Progenitor cell of endocrine pancreas (in vitro differentiated cells): ENCODE measurements at regions not wholly inside any gene's neighbourhood (a gene's known extent, or its start where the extent isn't known, plus 50 kb on each side); places are given as distances from the start of the nearest gene placed in this dataset.

Experiments
- DNase-seq: peaks from one replicate; pipeline ENCODE4 v3.0.0; 2021; ENCODE audit warnings: low spot score; ENCODE audit not compliant: unreplicated experiment
- H3K27ac Mint-ChIP-seq: 2 replicates; pipeline ENCODE4 v1.8.0; 2021; ENCODE audit warnings: mild to moderate bottlenecking, moderate library complexity, mixed read lengths
- H3K27me3 Mint-ChIP-seq: 2 replicates; pipeline ENCODE4 v1.8.0; 2021; ENCODE audit warnings: mixed read lengths
- H3K36me3 Mint-ChIP-seq: 2 replicates; pipeline ENCODE4 v1.8.0; 2022; ENCODE audit warnings: mixed read lengths; ENCODE audit not compliant: insufficient read depth
- H3K4me1 Mint-ChIP-seq: 2 replicates; pipeline ENCODE4 v1.8.0; 2021; ENCODE audit warnings: low read depth, mixed read lengths
- H3K4me3 Mint-ChIP-seq: 2 replicates; pipeline ENCODE4 v1.8.0; 2021; ENCODE audit warnings: low read depth, mild to moderate bottlenecking, moderate library complexity, mixed read lengths
- H3K9me3 Mint-ChIP-seq: 2 replicates; pipeline ENCODE4 v1.8.0; 2021; ENCODE audit warnings: low read depth, mixed read lengths
- CTCF ChIP-seq: fragments of 200-600 bp; sonication (generic); IDR thresholded peaks from one replicate; pipeline ENCODE4 v1.5.0; 2021; ENCODE audit warnings: antibody characterized with exemption, mild to moderate bottlenecking; ENCODE audit not compliant: unreplicated experiment

DNA sequence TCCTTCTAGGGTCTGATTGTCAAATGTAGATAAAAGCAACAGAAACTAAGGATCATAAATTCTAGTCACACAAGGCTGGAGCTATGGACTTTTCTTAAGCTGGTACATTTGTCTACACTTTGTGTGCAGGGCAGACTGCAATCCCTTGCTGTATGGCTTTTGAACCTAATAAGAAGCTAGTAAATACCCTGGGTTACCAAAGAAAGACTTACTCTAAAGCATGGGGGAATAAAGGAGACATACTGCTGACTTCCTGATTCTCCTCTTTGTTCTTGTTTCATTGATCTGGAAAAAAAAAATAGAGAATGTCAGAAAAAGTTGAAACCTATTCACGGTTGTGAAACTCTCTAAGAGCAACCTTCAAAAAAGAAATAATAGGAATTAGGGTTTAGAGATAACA lies 216.6 kb upstream of the TLL1 start:
- H3K36me3 Mint-ChIP-seq, result no peaks in the 10 kb centered on the region
- no peaks in the 10 kb centered on the region for H3K9me3 Mint-ChIP-seq
- no peak for TF ChIP-seq CTCF
- no peak overlapping the region for H3K4me3 Mint-ChIP-seq
- no peak overlapping the region for H3K27ac Mint-ChIP-seq
- H3K27me3 Mint-ChIP-seq, result no peaks in the 10 kb centered on the region
- no peak for DNase-seq
- peaks cover 17% of the 10 kb centered on the region for H3K4me1 Mint-ChIP-seq

- Mint-ChIP-seq H3K9me3 (no peaks in the 10 kb centered on the region), H3K4me1 (peaks cover 17% of the 10 kb centered on the region), H3K27ac (no peak overlapping the region), H3K27me3 (no peaks in the 10 kb centered on the region), H3K36me3 (no peaks in the 10 kb centered on the region), H3K4me3 (no peak overlapping the region)
- no peak for DNase-seq
- TF ChIP-seq CTCF, result no peak
These were observed 216.1 kb upstream of the TLL1 start for GRCh38 chr4:165656829-165657490.

GRCh38 chr4:165662341-165662740 lies 210.7 kb upstream of the TLL1 start:
- no peak overlapping the region for H3K4me3 Mint-ChIP-seq
- no peaks in the 10 kb centered on the region for H3K9me3 Mint-ChIP-seq
- no peaks in the 10 kb centered on the region for H3K27me3 Mint-ChIP-seq
- no peaks in the 10 kb centered on the region for H3K36me3 Mint-ChIP-seq
- no peak for TF ChIP-seq CTCF
- no peak for DNase-seq
- no peaks in the 10 kb centered on the region for H3K4me1 Mint-ChIP-seq
- no peak overlapping the region for H3K27ac Mint-ChIP-seq

DNA sequence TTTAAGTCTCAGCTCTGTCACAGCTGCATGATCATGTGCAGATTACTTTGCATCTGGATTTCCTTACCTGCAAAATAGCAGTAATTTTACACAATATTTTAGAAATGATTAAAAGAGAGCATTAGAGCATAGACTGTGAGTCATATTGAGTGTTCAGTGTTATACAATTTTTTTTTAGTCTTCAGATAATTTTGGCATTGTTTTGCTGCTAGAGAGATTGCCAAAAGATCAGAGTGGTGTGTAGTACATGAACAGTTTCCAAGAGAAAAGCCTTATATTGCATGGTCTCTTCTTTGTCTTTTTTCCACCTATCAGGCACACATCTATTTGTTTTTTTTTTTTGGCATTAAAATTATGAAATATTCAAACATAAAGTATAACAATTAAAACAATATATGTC lies 209.6 kb upstream of the TLL1 start:
- TF ChIP-seq CTCF, result no peak
- Mint-ChIP-seq H3K4me1 (no peaks in the 10 kb centered on the region), H3K27ac (no peak overlapping the region), H3K36me3 (no peaks in the 10 kb centered on the region), H3K9me3 (no peaks in the 10 kb centered on the region), H3K4me3 (no peak overlapping the region), H3K27me3 (no peaks in the 10 kb centered on the region)
- no peak for DNase-seq

GRCh38 chr4:165666836-165667235 lies 206.2 kb upstream of the TLL1 start:
- peaks cover 7% of the 10 kb centered on the region for H3K4me1 Mint-ChIP-seq
- H3K4me3 Mint-ChIP-seq, result no peak overlapping the region
- no peaks in the 10 kb centered on the region for H3K36me3 Mint-ChIP-seq
- TF ChIP-seq CTCF, result no peak
- DNase-seq, result no peak
- no peak overlapping the region for H3K27ac Mint-ChIP-seq
- no peaks in the 10 kb centered on the region for H3K27me3 Mint-ChIP-seq
- no peaks in the 10 kb centered on the region for H3K9me3 Mint-ChIP-seq
